ENCODE measurements at regions not wholly inside any gene's neighbourhood (a gene's known extent, or its start where the extent isn't known, plus 50 kb on each side); places are given as distances from the start of the nearest gene placed in this dataset.

GRCh38 chr17:5693821-5694220 is 109.5 kb upstream of the NLRP1 start:
- DNase-seq (ENCODE audit: low spot score): no peak

DNA sequence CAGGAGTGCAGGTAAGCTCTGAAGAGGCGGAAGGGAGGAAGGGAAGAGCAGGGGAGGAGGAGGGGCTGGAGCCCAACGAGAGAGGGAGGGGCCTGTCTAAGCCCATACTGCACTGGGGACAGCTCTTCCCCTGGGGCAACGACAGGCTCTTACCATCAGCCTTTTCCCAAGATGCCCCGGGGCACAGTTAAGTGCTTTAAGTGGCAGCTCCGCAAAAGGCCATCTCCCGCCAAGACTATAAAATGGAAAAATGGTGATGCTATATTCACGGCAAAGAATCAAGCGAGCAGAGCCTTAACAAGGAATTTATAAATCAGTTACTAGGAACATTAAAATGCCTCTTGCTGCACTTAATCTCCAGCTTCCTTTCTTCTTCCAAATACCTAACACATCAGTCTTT is 110.2 kb upstream of the NLRP1 start:
- no peak for DNase-seq (ENCODE audit: low spot score)

GRCh38 chr17:5695480-5695879 is 111.2 kb upstream of the NLRP1 start:
- DNase-seq (ENCODE audit: low spot score): no peak

DNA sequence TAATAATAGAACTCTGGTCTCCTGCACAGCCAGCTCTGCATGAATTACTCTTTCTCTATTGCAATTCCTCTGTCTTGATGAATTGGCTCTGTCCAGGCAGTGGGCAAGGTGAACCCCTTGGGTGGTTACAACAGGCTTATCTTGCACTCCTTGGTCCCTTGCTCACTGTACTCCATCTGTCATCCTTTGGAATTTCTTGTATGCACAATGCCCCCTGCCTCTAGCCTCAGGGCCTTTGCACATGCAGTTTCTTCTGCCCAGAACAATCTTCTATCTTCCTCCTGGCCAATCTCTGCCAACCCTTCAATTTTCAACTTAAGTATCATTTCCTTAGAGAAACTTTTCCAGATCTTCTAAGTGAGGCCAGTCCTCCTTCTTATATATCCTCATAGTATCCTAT is 114.7 kb upstream of the NLRP1 start:
- DNase-seq (ENCODE audit: low spot score): no peak

GRCh38 chr17:5699814-5700213 is 115.5 kb upstream of the NLRP1 start:
- no peak for DNase-seq (ENCODE audit: low spot score)

GRCh38 chr17:5700745-5701144 is 116.4 kb upstream of the NLRP1 start:
- DNase-seq (ENCODE audit: low spot score): no peak

DNA sequence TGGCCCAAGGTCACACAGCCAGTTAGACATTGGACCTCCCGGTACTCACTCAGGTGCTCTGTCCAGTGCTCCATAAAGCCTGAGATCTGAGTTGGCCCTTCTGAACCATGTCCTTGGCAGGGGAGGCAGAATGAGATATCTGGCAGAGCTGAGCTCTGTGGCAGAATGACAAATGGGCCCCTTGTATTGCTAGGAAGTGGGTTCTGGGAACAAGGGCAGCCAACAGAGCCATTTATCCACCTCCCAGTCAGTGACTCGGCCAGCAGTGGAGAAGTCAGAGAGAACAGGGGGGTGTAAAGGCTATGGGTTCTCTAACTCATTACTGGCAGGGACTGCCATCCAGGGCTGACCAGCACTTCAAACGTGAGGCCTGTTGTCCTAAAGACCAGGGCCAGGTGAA is 117.1 kb upstream of the NLRP1 start:
- DNase-seq (ENCODE audit: low spot score): no peak

- DNase-seq (ENCODE audit: low spot score): no peak
Measured at GRCh38 chr17:5702951-5703510, 118.7 kb upstream of the NLRP1 start.

GRCh38 chr17:5703736-5704135 is 119.4 kb upstream of the NLRP1 start:
- no peak for DNase-seq (ENCODE audit: low spot score)

DNA sequence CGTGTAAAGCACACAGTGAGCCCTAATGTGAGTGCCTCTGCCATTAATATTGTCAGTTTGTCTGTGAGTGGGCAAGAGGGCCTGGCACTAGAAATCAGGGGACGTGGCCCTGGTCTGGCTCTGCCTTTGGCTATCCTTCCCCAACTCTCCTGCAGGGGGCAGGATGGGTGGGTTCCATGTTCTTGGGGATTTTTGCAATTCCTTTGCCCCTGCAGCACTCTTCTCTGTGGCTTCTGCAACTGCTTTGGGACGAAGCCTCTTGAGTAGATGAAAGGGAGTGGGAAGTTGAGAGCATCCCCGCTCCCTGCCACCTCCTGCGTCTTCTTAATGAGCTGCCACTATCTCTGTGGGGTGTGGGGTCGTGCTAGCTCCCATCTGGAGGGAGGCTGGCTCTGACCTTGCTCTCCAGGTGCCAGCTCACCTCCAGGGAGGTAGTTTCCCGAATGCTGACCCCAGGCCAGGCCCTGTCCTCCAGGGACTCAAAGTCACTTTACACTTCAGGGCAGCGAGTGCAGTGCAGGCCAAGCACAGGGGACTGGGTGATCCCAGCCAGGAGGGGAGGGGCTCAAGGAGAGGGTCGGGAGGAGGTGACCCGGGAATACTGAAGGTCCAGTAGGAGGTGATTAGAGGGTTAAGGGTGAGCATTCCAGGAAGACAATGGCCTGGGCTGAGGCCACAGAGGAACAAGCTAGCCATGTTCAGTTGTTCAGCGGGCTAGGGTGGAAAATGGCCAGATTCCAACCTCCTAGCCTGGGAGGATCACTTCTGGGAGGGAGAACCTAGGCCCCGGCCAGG is 121.0 kb upstream of the NLRP1 start:
- no peak for DNase-seq (ENCODE audit: low spot score)

GRCh38 chr17:5705876-5706576 is 121.7 kb upstream of the NLRP1 start:
- DNase-seq (ENCODE audit: low spot score): no peak

GRCh38 chr17:5706577-5707210 is 122.4 kb upstream of the NLRP1 start:
- DNase-seq (ENCODE audit: low spot score): no peak

DNA sequence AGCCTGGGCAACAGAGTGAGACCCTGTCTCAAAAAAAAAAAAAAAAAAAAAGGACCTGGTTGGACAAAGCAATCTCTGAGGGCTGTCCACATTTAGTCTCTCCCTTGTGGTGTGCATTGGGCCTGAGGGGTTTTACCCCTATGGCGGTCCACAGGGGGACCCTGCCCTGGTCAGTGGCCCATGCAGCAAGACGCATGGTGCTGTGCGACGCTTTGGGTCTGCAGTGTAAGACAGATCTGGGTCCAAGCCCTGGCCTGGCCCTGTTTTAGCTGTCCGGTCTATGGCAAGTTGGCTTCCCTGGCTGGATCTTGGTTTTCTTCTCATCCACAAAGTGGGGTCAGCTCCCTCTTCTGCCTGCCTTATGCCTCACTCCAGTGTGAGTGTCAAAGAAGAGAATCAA is 123.2 kb upstream of the NLRP1 start:
- DNase-seq (ENCODE audit: low spot score): no peak

DNA sequence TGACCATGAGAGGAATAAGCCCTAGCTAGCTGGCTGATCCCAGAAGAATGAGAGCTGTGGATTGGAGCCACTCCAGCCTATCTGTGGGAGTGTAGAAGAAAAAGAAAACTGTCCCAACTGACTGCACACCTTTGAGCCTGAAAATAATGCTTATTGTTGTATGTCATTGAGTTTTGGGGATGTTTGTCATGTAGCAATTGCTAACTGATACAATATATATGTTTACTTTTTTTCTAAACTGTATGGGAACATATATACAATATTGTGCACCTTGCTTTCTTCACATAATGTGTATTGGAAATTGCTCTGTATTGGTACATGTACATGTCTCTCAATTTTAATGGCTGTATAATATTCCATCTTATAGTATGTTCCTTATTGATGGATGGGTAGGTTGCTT is 124.0 kb upstream of the NLRP1 start:
- DNase-seq (ENCODE audit: low spot score): no peak

- no peak for DNase-seq (ENCODE audit: low spot score)
Measured at GRCh38 chr17:5711344-5711743, 127.0 kb upstream of the NLRP1 start.

DNA sequence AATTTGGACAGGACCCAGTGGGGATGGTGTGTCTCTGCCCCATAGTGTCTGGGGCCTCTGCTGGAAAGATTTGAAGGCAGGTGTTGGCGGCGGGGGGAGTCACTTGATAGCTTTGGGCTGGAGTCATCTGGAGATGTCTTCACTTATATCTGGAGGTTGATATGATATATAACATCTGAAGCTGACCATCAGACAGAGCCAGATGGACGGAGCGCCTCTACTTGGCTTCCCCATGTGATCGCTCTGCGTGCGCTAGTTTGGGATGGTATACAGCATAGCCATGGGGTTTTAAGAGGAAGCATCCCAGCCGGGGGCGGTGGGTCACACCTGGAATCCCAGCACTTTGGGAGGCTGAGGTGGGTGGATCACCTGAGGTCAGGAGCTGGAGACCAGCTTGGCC is 130.7 kb upstream of the NLRP1 start:
- DNase-seq (ENCODE audit: low spot score): no peak

- no peak for DNase-seq (ENCODE audit: low spot score)
Measured at GRCh38 chr17:5715478-5715877, 131.2 kb upstream of the NLRP1 start.

DNA sequence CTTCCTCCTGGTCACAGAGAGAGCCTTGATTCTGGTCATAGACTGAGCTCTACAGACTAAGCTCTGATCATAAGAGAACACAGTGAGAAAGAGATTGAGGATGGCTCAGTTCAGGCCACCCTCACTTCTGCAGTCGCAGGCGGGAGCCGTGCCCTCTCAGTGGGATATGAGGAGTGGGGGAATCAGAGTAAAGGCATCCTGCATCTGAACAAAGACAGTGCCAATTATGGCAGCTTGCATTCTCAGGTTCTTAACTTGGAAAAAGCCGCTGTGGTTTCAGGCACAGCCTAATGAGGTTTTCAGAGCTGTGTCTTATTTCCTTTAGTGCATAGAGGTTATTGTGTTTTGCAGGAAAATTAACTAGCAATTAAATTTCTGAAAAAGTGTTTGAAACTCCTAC is 134.4 kb upstream of the NLRP1 start:
- DNase-seq (ENCODE audit: low spot score): no peak

DNA sequence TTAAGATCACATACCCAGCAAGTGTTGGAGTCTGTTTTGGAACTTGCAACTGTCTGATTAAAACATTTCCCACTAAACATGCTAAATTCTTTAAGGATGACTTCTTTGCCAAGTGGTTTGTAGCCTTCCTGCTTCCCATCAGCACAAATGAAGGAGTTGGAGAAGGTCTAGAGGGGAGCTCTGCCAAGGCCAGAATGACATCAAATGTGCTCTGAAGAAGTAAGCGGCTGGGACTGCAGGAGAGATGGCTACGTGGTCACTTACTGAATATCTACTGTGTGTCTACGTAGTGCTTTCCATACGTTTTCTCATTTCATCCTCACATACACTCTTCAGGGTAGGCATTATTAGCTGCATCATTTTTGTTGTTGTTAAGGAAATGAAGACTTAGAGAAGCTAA is 135.7 kb upstream of the NLRP1 start:
- no peak for DNase-seq (ENCODE audit: low spot score)

DNA sequence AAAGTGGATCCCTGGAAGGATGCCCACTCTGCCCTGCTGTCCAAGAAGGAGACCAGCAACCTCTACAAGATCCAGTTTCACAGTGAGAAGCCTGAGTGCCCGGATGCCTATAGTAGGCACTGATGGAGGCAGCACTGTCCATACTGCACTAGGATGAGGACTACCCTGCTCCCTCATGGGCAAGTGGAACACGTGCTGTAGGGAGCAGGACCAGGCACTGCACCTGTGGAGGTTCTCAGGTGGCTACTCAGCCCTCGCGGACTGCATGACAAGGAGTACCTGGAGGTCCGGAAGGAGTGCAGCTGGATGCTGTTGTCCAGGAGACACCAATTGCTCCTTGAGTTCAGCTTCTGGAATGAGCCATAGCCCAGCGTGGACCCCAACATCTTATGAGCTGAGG is 146.1 kb upstream of the NLRP1 start:
- DNase-seq (ENCODE audit: low spot score): no peak

DNA sequence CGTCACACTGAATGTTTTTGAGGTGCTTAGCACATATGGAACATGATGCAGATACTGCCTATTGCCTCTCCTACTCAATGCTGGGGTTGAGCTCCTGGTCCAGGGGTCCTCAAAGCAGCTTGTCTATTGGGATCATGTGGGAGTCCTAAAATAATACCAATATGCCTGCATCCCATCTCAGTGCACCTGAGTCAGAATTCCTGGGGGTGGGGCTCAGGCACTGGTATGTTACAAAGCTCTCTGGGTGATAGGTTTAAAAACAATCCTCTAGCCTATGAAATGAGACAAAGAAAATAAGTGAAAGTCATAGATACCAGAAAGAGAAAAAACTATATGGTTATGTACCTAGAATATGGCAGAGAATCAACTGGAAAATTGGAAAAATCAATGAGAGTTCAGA is 156.6 kb upstream of the NLRP1 start:
- no peak for DNase-seq (ENCODE audit: low spot score)

DNA sequence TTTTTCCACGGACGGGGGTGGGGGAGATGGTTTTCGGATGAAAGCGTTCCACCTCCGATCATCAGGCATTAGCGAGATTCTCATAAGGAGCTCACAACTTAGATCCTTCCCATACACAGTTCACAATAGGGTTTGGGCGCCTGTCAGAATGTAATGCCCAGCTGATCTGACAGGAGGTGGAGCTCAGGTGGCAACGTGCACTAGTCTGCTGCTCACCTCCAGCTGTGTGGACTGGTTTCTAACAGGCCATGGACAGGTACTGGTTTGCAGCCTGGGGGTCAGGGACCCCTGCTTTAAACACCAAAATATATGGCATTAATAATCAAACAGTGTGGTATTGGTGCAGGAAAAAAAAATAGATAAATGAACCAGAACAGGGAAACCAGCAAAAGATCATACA is 157.5 kb upstream of the NLRP1 start:
- DNase-seq (ENCODE audit: low spot score): no peak
